Left ventricle myocardium superior (tissue), 1 donor: ENCODE measurements at regions not wholly inside any gene's neighbourhood (a gene's known extent, or its start where the extent isn't known, plus 50 kb on each side); places are given as distances from the start of the nearest gene placed in this dataset.
A peak's percentile ranks its signal among the peaks of the same experiment; 100 is the strongest.

Experiments used
- ATAC-seq: fragments of 200-7000 bp; cut with Tn5 transposase; one replicate; pipeline ENCODE4 v1.9.1; 2020; ENCODE audit warnings: mild to moderate bottlenecking, moderate library complexity
- DNase-seq: peaks from one replicate; pipeline ENCODE4 v3.0.0-alpha.2; 2020
- intact Hi-C: fragments of 100-400 bp; cut with micrococcal nuclease; formaldehyde crosslinking; loops from one replicate; pipeline ENCODE4 v1.11.0; 2022
- donor health status: DM: no; HTN: yes; CAD: no; lungs with severe emphysema.

DNA sequence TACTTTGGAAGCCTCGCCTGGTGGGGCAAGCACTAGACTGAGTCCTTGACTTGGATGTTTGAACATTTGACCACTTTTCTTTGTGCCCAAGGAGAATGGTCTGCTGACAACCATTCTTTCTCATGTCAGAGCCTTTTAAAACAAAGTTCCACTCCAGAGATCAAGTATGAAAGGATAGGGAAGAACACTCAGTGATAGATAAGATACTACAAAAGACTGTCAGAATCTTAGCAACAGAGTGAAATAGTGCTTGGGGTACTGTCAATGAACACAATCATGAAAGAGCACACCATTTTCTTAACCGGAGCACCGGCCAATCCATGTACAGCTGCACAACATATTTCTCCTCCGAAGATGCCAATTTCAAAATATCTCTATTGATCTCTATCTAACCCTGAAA is 82.8 kb upstream of the ADO start:
- intact Hi-C loops = no loop called here
- no peak for ATAC-seq

DNA sequence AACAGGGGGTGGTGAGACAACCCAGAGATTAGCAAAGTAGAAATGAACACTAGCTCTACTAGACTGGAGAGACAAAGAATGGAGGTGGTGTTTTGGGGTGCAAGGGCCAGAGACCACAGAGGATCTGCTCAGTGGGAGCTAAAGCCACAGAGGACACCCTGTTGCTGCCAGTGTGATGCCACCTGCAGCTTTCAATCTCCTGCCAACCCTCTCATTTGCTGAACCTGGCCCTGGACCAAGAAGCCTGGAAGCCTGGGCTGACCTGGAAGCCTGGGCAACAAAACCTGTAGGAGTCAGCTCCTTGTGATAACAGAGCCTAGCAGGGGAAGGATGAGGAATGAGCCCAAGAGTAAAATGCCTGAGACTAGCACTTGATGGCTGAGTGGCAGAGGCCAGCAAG is 81.1 kb upstream of the ADO start:
- ATAC-seq (no peak), DNase-seq (no peak)
- intact Hi-C loops = no loop called here

More for the DNA sequence above, 82.8 kb upstream of the ADO start:
- no peak for DNase-seq

DNA sequence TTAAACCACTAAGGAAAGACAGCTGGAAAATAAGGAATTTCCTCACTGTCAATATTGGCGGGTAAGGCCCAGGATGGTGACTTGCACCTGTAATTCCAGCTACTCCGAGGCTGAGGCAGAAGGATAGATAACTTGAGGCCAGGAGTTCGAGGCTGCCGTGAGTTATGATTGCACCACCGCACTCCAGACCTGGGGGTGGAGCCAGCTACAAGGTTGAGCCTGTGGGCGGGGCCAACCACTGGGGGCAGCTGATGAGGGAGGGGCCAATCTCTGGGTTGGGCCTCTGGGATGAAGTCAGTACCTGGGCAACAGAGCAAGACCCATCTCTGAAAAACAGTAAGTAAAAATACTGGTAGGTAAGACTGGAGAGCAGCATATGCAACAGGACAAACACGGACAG is 80.1 kb upstream of the ADO start:
- no peak for DNase-seq
- intact Hi-C loops = no loop called here

DNA sequence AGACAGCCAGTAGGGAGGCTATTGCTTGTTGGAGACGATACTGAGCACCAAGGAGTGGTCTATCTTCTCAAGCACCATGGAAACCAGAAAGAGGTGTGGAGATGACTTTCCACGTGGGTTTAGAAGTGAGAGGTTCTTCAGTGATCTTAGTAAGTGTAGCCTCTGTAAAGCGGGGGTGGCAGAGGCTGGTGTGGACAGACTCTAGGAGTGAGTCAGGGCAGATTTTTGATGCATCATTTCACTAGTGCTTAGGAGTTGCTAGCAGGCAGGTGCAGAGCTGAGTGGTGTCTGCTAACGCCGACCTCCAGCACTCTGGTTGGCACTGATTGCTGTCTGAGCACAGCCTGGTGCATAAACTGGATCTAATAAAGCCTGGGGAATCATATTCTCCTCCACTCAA is 78.4 kb upstream of the ADO start:
- no peak for DNase-seq
- intact Hi-C loops = no loop called here
- ATAC-seq = no peak

More for the DNA sequence above, 80.1 kb upstream of the ADO start:
- no peak for ATAC-seq

DNA sequence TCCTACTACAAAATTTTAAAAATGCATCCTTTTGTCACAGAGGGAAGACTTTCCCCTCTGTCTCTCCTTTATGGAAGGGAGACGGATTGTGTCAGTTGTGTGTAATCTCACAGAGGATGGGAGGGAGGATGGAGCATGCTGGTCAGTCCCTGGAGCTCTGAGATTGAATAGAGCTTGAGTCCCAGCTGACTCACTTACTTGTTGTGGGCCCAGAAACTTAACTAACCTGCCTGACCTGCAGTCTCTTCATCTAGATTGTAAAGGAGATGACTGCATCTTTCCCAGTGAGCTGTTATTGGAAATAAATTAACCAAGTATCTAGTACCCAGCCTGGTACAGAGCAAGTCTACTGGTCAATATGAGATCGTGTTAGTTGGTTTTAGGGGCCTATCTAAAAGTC is 77.9 kb upstream of the ADO start:
- DNase-seq = no peak
- ATAC-seq = no peak
- intact Hi-C loops = no loop called here

DNA sequence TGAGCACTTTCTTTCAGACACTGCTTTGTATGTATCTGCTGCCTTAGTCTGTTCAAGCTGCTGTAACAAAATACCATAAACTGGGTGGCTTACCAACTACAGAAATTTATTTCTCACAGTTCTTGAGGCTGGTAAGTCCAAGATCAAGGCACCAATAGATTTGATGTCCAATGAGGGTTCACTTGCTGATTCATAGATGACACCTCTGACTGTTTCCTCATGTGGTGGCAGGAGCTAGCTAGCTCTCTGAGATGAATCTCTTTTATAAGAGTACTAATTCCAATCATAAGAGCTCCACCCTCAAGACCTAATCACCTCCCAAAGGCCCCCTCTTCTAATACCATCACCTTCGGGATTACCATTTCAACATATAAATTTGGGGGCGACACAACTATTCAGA is 76.6 kb upstream of the ADO start:
- intact Hi-C loops = no loop called here
- no peak for DNase-seq
- ATAC-seq = no peak

DNA sequence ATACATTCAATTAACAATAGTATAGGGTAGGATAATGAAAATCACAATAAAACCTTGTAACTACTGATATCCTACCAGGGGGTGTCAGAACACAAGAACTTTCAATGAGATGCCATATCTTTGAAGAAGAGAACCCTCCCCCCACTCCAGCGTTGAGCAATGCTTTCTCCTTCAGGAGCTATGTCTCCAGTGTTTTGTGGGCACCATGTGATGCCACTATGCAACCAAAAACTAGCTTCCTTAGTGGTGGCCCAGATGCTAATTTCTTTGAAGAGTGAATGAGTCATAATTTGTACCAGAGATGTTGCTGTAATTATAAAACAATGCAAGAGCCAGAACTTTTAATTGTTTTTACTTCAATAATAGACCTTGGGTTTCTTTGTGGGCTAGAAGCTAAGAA is 76.0 kb upstream of the ADO start:
- ATAC-seq (no peak), DNase-seq (no peak)
- intact Hi-C loops = no loop called here

DNA sequence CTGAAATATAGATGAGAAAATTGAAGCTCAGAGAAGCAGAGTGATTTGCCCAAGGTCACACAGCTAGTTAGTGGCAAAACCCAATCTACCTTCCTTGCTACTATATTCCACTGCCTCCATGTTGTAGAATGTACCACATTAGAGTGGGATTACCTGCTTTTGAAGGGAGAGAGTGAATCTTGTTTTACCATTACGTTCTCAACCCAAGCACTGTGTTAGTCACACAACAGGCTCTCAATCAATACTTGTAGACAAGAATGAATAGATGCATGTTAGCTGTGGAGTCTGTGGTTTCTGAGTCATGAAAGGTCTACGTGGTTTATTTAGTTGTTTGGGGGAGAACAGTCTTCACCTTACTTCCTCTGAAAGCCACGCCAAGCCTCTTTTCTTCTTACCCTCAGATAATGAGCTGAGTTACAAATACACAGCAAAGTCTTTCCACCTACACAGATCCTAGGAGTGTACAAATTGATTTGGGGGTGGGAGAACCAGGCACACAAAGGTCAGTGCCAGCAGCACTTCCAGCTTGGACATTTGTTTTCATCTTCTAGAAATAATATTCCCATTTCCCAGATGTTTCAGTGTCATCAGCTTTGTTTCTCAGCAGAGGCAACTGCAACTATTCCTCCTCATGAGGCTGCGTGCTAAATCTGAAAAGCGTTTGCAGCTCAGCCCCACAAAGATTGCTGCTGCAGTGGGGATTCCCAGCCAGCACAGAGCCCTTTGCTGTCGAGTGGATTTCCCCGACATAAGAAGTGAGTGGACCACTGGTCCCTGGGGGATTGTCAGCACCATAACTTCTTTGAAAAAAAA is 71.5 kb upstream of the ADO start:
- intact Hi-C loops = no loop called here
- no peak for DNase-seq
- ATAC-seq = no peak

DNA sequence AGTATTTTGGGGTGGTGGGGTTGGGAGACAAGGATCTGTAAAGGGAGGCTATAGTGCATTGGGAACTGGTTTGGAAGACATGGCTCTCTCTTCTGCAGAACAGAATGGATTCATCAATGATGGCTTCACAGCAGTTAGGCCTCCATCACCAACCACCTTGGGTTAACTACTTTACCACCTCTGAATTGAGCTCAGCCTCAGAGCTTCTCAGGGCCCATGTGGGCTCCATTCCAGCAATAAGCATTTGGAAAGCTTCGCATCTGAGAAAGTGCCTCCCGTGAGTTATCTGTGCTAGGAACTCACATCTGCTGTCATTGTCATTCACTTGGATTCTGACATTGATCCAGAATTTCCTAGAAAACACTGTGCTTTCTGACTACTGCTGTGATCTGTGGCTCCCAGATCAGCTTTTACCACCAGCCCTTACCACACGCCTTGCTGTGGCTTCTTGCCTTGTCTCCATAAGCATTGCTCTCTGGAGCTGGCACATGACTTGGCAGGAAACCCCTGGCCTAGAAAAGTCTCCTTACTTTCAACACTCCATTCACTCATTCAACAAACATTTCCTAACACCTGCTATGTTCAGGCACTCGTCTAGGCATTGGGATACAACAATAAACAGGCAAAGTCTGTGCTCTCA is 70.7 kb upstream of the ADO start:
- intact Hi-C loops = no loop called here
- ATAC-seq = peak; percentile 99
- peak; percentile 52 for DNase-seq

DNA sequence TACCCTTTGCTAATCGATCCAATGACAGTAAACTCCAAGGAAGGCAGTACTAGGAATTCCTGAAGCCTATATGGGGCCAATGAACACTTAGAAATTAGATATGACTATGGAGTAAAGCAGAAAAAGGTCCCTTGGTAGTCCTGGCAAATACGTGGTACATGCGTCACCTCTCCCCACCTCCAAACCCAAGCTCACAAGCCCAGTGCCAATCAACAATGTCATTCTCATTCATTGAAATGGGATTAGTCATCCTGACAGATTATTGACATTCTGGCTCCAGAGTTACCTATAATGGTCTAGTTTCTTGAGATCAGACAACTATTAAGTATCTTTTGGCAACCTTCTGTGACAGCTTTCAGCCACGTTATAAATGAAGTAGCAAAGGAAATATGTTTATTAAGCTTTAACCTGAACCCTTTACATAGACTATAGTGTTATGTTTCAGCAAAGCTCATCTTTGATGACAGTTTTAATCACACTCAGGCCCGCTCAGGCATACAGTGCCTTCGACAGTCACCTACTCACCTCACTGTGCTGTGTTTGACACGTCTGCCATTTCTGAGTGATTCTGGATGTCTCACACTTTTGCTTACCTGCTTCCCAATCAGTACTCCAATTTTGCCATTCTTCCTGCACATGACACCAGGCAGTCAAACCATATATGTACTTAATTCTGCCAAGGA is 69.6 kb upstream of the ADO start:
- no peak for ATAC-seq
- DNase-seq = no peak
- intact Hi-C loops = no loop called here

DNA sequence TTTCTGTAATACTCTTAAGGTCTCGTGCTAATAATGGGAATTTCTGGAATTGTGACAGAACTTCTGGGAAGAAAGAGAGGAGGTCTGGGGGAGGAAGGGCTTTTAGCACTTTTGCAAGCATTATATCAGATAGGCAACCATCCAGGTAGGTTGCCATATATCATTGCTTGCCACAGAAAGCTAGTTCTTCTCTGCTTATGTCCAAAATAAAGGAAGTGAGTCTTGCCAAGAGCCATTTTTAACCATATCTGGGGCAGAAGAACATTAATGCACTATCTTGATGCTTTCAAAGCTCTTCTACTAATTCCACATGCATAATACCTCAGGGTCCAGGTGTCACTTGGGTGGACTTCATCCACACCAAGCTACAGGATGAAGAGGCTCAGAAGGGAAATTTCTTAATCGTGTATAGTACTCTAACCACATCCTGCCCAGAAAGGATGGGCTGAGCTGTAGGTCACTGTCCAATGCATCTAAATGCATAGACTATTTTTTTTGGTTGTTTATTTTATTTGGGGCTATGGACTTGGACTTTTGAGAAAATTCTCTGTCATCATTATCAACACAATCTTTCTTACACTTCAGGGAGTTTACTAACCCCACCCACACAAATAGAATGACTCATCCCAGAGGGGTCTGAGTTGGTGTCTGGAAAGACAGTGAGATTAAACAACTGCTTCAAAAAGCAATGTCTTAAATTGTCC is 68.9 kb upstream of the ADO start:
- DNase-seq (no peak), ATAC-seq (no peak)
- intact Hi-C loops = no loop called here

DNA sequence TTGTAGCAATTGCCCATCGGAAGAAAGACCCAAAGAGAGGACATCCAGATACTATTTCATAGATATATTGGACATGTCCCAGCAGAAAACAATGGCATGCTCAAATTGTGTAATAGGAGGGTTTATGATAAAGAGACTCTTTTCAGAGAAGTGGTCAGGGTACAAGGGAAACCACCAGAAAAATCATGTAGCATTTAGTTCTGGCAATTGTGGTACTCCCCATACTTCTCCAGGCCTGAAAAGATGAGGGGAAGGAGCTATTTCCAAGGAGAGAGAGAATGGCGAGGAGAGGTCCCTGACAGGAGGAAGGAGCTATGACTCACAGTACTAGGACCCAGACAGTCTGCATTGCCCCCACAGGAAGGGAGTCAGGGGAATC is 68.4 kb upstream of the ADO start:
- no peak for ATAC-seq
- DNase-seq = no peak

DNA sequence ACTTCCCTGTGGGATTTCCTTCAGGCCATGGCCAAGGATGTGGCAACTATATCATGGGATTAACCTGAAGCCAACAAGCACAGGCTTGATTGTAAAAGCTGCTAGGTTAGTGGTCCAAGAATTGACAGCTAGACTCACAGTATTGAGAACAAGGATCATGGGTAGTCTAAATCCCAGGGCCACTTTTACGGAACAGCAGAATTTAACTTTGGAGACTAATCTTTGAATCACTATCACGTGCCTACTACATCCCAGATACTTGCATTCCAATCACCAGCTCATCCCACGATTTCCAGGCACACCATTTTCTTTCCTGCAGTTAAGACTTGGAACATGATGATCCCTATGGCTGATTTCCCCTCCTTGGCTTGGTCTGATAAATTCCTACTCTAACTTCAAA is 65.6 kb upstream of the ADO start:
- intact Hi-C loops = no loop called here
- DNase-seq (no peak), ATAC-seq (no peak)

More for the DNA sequence above, 68.4 kb upstream of the ADO start:
- intact Hi-C loops = no loop called here

DNA sequence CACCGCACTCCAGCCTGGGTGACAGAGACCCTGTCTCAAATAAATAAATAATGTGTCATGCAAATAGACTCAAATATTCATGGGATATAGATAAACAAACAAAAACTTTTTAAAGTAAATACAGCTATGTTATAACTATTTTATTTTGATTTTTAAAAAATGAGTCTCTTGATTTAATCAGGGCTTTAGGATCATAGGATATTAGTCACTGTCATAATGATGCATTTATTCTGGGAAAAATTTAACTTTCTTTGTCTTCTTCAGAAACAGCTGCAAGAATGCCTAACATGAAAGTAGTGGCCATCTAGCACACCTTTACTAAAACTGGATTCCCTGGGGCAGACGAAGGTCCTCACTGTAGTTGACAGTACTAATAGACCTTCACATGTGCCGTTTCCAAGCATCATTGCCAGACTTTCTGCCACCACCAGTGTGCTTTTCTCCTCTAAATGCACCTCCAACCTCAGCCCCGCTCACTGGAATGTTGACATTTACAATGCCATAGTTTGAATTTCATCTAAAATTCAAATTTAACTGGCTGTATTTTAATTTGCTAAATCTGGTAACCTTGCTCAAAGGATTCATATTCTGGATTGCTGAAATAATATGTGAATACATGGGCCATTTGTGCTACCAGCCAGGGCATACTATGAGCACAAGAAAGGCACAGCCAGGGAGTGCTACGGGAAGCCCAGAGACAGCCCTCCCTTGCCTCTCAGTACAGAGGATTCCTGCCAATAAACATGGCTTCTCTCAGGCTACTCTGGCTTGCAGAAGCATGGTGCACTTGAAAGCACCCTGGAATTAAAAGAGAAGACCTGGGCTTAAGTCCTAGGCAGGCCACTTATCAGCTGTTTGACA is 63.4 kb upstream of the ADO start:
- no peak for ATAC-seq
- DNase-seq = no peak
- intact Hi-C loops = no loop called here

DNA sequence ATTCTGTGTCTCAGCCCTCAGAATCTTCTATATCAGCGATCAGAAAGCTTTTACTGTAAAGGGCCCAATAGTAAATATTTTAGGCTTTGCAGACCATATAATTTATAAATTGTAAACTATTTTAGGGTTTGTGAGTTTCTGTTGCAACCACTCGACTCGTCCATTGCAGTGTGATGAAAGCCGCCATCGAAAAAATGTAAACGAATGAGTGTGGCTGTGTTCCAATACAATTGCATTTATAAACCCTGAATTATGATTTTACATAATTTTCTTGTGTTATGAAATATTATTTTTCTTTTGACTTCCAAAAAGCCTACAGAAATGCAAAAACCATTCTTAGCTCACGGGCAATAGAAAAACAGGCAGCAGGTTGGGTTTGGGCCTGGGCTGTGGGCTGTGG is 62.5 kb upstream of the ADO start:
- DNase-seq = no peak
- intact Hi-C loops = no loop called here
- ATAC-seq = no peak

DNA sequence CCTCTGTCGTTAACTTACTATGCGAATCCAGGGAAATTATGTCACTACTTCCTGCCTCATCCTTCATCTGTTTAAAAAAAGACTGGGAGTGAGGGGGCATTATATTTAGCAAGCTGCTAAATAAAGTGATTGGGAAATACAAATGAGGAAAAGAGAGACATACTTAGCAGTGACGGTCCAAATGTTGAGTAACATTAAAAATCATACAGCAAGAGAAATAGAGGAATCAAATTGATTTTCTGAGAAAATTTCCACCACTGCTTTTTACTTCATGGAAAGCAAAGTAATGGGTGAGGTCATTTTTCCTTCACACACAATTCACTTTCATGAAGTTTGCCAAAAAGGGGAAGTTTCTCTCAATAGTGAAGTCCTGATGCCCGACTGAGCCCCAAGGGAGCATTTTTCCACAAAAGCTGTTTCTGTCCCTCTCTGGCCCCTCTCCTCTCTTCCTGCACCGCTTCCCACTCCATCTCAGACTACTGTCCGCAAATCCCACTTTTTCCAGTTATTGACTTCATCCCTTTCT is 61.9 kb upstream of the ADO start:
- intact Hi-C loops = no loop called here
- DNase-seq = no peak
- ATAC-seq = no peak

DNA sequence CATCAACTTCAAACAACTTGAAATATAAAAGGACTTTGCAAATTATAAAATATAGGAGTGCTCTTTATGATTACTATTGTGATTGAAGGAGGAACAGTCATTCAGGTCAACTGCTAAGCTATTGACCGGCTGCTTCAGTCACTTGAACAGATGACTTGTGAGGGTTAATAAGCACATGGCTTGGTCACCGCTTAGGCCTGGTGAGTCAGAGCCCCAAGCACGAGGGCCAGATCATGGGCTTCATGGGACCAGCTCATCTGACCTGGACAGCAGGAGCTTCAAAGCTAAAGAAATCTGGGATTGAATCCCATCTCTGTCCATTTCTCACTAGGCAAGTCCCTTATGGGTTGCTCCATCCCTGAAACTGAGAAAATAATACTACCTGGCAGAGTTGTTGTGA is 60.4 kb upstream of the ADO start:
- intact Hi-C loops = no loop called here
- ATAC-seq (no peak), DNase-seq (no peak)

DNA sequence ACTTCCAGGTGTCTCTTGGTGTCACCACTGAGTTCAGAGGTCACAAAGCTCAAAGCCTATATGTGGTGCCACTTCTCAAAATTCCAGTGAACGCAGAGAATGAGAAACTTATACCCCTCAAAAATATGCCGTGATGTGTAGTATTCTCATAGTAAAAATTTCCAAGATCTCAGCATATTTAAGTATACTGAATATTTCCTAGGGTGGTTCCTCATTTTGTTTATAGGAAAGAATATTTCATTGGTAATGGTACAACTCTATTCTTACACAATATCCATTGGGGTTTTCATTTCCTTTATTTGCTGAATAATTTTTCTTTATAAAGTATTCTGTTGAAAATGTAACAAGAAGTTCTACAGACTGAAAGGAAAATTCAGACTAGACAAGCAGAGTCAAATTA is 58.9 kb upstream of the ADO start:
- ATAC-seq (no peak), DNase-seq (no peak)
- intact Hi-C loops = no loop called here
